ENCODE measurements at regions not wholly inside any gene's neighbourhood (a gene's known extent, or its start where the extent isn't known, plus 50 kb on each side); places are given as distances from the start of the nearest gene placed in this dataset.

DNA sequence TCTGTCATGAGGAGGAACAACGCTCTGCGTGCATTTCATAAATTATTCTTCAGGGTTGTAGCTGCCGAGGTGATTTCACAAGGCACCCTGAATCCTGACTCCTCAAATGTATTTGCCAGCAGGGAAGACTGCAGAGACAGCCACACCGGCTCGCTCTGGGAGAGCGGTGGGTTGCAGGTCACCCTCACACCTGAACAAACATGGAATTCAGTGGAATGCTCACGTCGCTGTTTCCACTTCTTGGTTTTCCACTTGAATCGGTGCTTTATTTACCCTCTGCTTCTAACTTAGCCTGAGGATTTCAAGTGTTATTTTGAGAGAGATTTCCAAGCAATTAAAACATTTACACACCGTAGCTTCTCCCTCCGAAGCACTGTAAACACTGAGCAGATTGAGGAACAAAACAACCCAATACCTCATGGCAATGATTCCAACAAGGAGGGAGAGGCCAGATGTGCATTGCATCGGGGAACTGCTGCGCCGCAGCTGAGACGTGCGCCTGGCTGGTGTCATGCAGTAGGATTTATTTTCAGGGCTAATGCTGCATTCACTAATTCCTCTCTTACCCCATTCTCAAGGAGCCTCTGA is 59.5 kb upstream of the GGTLC1 start:
- TF ChIP-seq, protein P1, sequence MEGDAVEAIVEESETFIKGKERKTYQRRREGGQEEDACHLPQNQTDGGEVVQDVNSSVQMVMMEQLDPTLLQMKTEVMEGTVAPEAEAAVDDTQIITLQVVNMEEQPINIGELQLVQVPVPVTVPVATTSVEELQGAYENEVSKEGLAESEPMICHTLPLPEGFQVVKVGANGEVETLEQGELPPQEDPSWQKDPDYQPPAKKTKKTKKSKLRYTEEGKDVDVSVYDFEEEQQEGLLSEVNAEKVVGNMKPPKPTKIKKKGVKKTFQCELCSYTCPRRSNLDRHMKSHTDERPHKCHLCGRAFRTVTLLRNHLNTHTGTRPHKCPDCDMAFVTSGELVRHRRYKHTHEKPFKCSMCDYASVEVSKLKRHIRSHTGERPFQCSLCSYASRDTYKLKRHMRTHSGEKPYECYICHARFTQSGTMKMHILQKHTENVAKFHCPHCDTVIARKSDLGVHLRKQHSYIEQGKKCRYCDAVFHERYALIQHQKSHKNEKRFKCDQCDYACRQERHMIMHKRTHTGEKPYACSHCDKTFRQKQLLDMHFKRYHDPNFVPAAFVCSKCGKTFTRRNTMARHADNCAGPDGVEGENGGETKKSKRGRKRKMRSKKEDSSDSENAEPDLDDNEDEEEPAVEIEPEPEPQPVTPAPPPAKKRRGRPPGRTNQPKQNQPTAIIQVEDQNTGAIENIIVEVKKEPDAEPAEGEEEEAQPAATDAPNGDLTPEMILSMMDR (IDR thresholded peaks at IDR 0.05) = no peak
- TF ChIP-seq POLR2A (IDR thresholded peaks at IDR 0.05) = no peak

All from vagina (tissue), 2 donors.